ENCODE measurements at regions not wholly inside any gene's neighbourhood (a gene's known extent, or its start where the extent isn't known, plus 50 kb on each side); places are given as distances from the start of the nearest gene placed in this dataset.

- in situ Hi-C loops (cut with MboI), result no loop called here
- H4K20me1 ChIP-seq (ENCODE audit: control insufficient read depth, insufficient read depth), result no peaks in the 10 kb centered on the region
- intact Hi-C loops (cut with micrococcal nuclease; ENCODE audit: unreplicated experiment), result no loop called here
- no peaks in the 10 kb centered on the region for H3K9me3 ChIP-seq (replicated peaks; ENCODE audit: control insufficient read depth, insufficient read depth, low read length)
- H3K4me2 ChIP-seq (ENCODE audit: control insufficient read depth, insufficient read depth), result no peak overlapping the region
- no peak for ATAC-seq
- no peak for DNase-seq (ENCODE audit: low read depth, low spot score)
- SMC1A ChIA-PET (ENCODE audit: uncharacterized antibody, unreplicated experiment), result no interaction called here
- FAIRE-seq, result no peak
- no peak overlapping the region for H3K27ac ChIP-seq (ENCODE audit: control insufficient read depth, insufficient read depth)
- CTCF ChIA-PET, result no interaction called here
- no peak for TF ChIP-seq ZZZ3 (IDR thresholded peaks at IDR 0.05; ENCODE audit: control insufficient read depth, insufficient read length, low read depth)
- TF ChIP-seq NKRF (conservative IDR thresholded peaks at IDR 0.05), result no peak
- no peak for TF ChIP-seq REST (IDR thresholded peaks at IDR 0.05; ENCODE audit: low read depth, low read length)
- no peak for TF ChIP-seq TARDBP (IDR thresholded peaks at IDR 0.05; ENCODE audit: borderline replicate concordance)
- no peak for TF ChIP-seq KLF5 (IDR thresholded peaks at IDR 0.05; ENCODE audit: partially characterized antibody)
- no peak for TF ChIP-seq ZBTB40 (IDR thresholded peaks at IDR 0.05; ENCODE audit: borderline replicate concordance)
- TF ChIP-seq ZSCAN29 (IDR thresholded peaks at IDR 0.05), result no peak
- no peak overlapping the region for H3K9ac ChIP-seq (ENCODE audit: control insufficient read depth, insufficient read depth, low read length)
- POLR2A ChIA-PET, result no interaction called here
- H2AFZ ChIP-seq (ENCODE audit: control insufficient read depth, low read depth, low read length), result no peak overlapping the region
- no TSS peak for BruUV-seq (replicated peaks)
- H3K27me3 ChIP-seq (replicated peaks in 1 of 2; ENCODE audit: control insufficient read depth in 2 of 2, insufficient read depth in 2 of 2, low read length in 1 of 2), result no peaks in the 10 kb centered on the region; a peak in 1 of 4 replicates
- H3K79me2 ChIP-seq (ENCODE audit: control insufficient read depth, insufficient read depth, low read length), result no peaks in the 10 kb centered on the region
- no peak overlapping the region for H3K4me3 ChIP-seq
- no peaks in the 10 kb centered on the region for H3K4me1 ChIP-seq (ENCODE audit: control insufficient read depth, insufficient read depth, low read length)
- RAD21 ChIA-PET (ENCODE audit: unreplicated experiment), result no interaction called here
- H3K36me3 ChIP-seq (ENCODE audit: control insufficient read depth in 2 of 2, insufficient read depth in 2 of 2, low read length in 1 of 2), result no peaks in the 10 kb centered on the region
- WGBS (ENCODE audit: insufficient coverage, insufficient replicate concordance, low lambda C conversion rate, missing lambda C conversion rate), result 59% methylated on average over 7 of the region's 7 CpGs
Measured at GRCh38 chr10:125226005-125226404, 65.6 kb upstream of the CTBP2 start.
